ENCODE measurements at regions not wholly inside any gene's neighbourhood (a gene's known extent, or its start where the extent isn't known, plus 50 kb on each side); places are given as distances from the start of the nearest gene placed in this dataset.
"Not testable (repeated sequence)": the region's sequence is repeated elsewhere in the genome, so short reads cannot be mapped to it uniquely, and the experiment has no call there.

GRCh38 chr4:62454535-62454934, 1254.4 kb downstream of the ADGRL3 start:
- DNase-seq (ENCODE audit: low spot score) = no peak

- DNase-seq (ENCODE audit: low spot score) = no peak
These were observed 1250.6 kb downstream of the ADGRL3 start for GRCh38 chr4:62450740-62451139.

- no peak for DNase-seq (ENCODE audit: low spot score)
These were observed 1249.4 kb downstream of the ADGRL3 start for GRCh38 chr4:62449538-62449937.

- DNase-seq (ENCODE audit: low spot score) = no peak
These were observed 1248.8 kb downstream of the ADGRL3 start for GRCh38 chr4:62448911-62449310.

- DNase-seq (ENCODE audit: low spot score) = no peak
These were observed 1238.9 kb downstream of the ADGRL3 start for GRCh38 chr4:62439051-62439450.

- DNase-seq (ENCODE audit: low spot score) = no peak
These were observed 1234.8 kb downstream of the ADGRL3 start for GRCh38 chr4:62434921-62435320.

GRCh38 chr4:62431513-62432231, 1231.5 kb downstream of the ADGRL3 start:
- not testable (repeated sequence) for DNase-seq (ENCODE audit: low spot score)

GRCh38 chr4:62429297-62429696, 1229.2 kb downstream of the ADGRL3 start:
- DNase-seq (ENCODE audit: low spot score) = no peak

- no peak for DNase-seq (ENCODE audit: low spot score)
These were observed 1215.1 kb downstream of the ADGRL3 start for GRCh38 chr4:62415256-62415655.

- DNase-seq (ENCODE audit: low spot score) = no peak
These were observed 1214.4 kb downstream of the ADGRL3 start for GRCh38 chr4:62414563-62414962.

- no peak for DNase-seq (ENCODE audit: low spot score)
These were observed 1210.4 kb downstream of the ADGRL3 start for GRCh38 chr4:62410371-62411003.

GRCh38 chr4:62408454-62408853, 1208.3 kb downstream of the ADGRL3 start:
- DNase-seq (ENCODE audit: low spot score) = peak; percentile 8

- DNase-seq (ENCODE audit: low spot score) = peak; percentile 43
These were observed 1207.4 kb downstream of the ADGRL3 start for GRCh38 chr4:62407534-62407933.

GRCh38 chr4:62402088-62402806, 1202.1 kb downstream of the ADGRL3 start:
- DNase-seq (ENCODE audit: low spot score) = no peak

GRCh38 chr4:62399242-62399641, 1199.1 kb downstream of the ADGRL3 start:
- peak; percentile 34 for DNase-seq (ENCODE audit: low spot score)

- DNase-seq (ENCODE audit: low spot score) = no peak
These were observed 1198.2 kb downstream of the ADGRL3 start for GRCh38 chr4:62398318-62398717.

- DNase-seq (ENCODE audit: low spot score) = no peak
These were observed 1194.6 kb downstream of the ADGRL3 start for GRCh38 chr4:62394766-62395165.

- no peak for DNase-seq (ENCODE audit: low spot score)
These were observed 1187.7 kb downstream of the ADGRL3 start for GRCh38 chr4:62387808-62388207.

- DNase-seq (ENCODE audit: low spot score) = no peak
These were observed 1177.6 kb downstream of the ADGRL3 start for GRCh38 chr4:62377700-62378099.

- no peak for DNase-seq (ENCODE audit: low spot score)
These were observed 1177.1 kb downstream of the ADGRL3 start for GRCh38 chr4:62377245-62377644.

- no peak for DNase-seq (ENCODE audit: low spot score)
These were observed 1166.8 kb downstream of the ADGRL3 start for GRCh38 chr4:62366939-62367338.

GRCh38 chr4:62360156-62360545, 1160.0 kb downstream of the ADGRL3 start:
- no peak for DNase-seq (ENCODE audit: low spot score)
